ENCODE measurements at regions not wholly inside any gene's neighbourhood (a gene's known extent, or its start where the extent isn't known, plus 50 kb on each side); places are given as distances from the start of the nearest gene placed in this dataset.

- no peak overlapping the region for H3K4me3 ChIP-seq
- no peak for DNase-seq
- H3K4me1 ChIP-seq, result no peaks in the 10 kb centered on the region
- H3K9ac ChIP-seq (ENCODE audit: low read depth in 2 of 2, low read length in 2 of 2), result no peak overlapping the region
- TF ChIP-seq CTCF (IDR thresholded peaks at IDR 0.05), result no peak
- no peak overlapping the region for H3K27ac ChIP-seq
- intact Hi-C loops (cut with DNase I), result no loop called here
- no peaks in the 10 kb centered on the region for H3K27me3 ChIP-seq
- H3K36me3 ChIP-seq, result no peaks in the 10 kb centered on the region
- H3K9me3 ChIP-seq, result no peaks in the 10 kb centered on the region
Measured at GRCh38 chr16:13435873-13436474, 484.0 kb upstream of the ERCC4 start.

- no peak for TF ChIP-seq CTCF (IDR thresholded peaks at IDR 0.05)
- no peaks in the 10 kb centered on the region for H3K9me3 ChIP-seq
- H3K9ac ChIP-seq (ENCODE audit: low read depth in 2 of 2, low read length in 2 of 2), result no peak overlapping the region
- intact Hi-C loops (cut with DNase I), result no loop called here
- no peak overlapping the region for H3K27ac ChIP-seq
- no peak for DNase-seq
- H3K36me3 ChIP-seq, result no peaks in the 10 kb centered on the region
- H3K27me3 ChIP-seq, result no peaks in the 10 kb centered on the region
- H3K4me1 ChIP-seq, result no peaks in the 10 kb centered on the region
- H3K4me3 ChIP-seq, result no peak overlapping the region
Measured at GRCh38 chr16:13436641-13437412, 483.1 kb upstream of the ERCC4 start.

GRCh38 chr16:13437413-13437795, 482.6 kb upstream of the ERCC4 start:
- Histone ChIP-seq H3K36me3 (no peaks in the 10 kb centered on the region), H3K27ac (no peak overlapping the region), H3K9ac (ENCODE audit: low read depth in 2 of 2, low read length in 2 of 2) (no peak overlapping the region), H3K4me1 (no peaks in the 10 kb centered on the region), H3K4me3 (no peak overlapping the region), H3K9me3 (no peaks in the 10 kb centered on the region), H3K27me3 (no peaks in the 10 kb centered on the region)
- intact Hi-C loops (cut with DNase I), result no loop called here
- DNase-seq, result no peak
- TF ChIP-seq CTCF (IDR thresholded peaks at IDR 0.05), result no peak

- no peak overlapping the region for H3K27ac ChIP-seq
- no peak for TF ChIP-seq CTCF (IDR thresholded peaks at IDR 0.05)
- H3K4me3 ChIP-seq, result no peak overlapping the region
- H3K27me3 ChIP-seq, result no peaks in the 10 kb centered on the region
- H3K9me3 ChIP-seq, result no peaks in the 10 kb centered on the region
- no peak for DNase-seq
- intact Hi-C loops (cut with DNase I), result no loop called here
- no peaks in the 10 kb centered on the region for H3K4me1 ChIP-seq
- H3K9ac ChIP-seq (ENCODE audit: low read depth in 2 of 2, low read length in 2 of 2), result no peak overlapping the region
- H3K36me3 ChIP-seq, result no peaks in the 10 kb centered on the region
Measured at GRCh38 chr16:13438064-13438463, 481.9 kb upstream of the ERCC4 start.

GRCh38 chr16:13439766-13440165, 480.2 kb upstream of the ERCC4 start:
- Histone ChIP-seq H3K36me3 (no peaks in the 10 kb centered on the region), H3K27me3 (no peaks in the 10 kb centered on the region), H3K4me1 (no peaks in the 10 kb centered on the region), H3K4me3 (no peak overlapping the region), H3K9ac (ENCODE audit: low read depth in 2 of 2, low read length in 2 of 2) (no peak overlapping the region), H3K27ac (no peak overlapping the region), H3K9me3 (no peaks in the 10 kb centered on the region)
- DNase-seq, result no peak
- intact Hi-C loops (cut with DNase I), result no loop called here
- TF ChIP-seq CTCF (IDR thresholded peaks at IDR 0.05), result no peak
